Memory B cell (primary cell): ENCODE measurements at regions not wholly inside any gene's neighbourhood (a gene's known extent, or its start where the extent isn't known, plus 50 kb on each side); places are given as distances from the start of the nearest gene placed in this dataset.

Experiments used
- ATAC-seq: fragments of 150-1000 bp; cut with Tn5 transposase; 2 replicates; pipeline ENCODE4 v1.10.0; 2021; ENCODE audit warnings: low read depth, mild to moderate bottlenecking, moderate library complexity
- DNase-seq, 2 donors: peaks; one replicate each; pipeline ENCODE4 v3.0.0; 2022; ENCODE audit warnings: low spot score in 2 of 2
- H3K27ac Mint-ChIP-seq: one replicate; pipeline ENCODE4 v1.8.0; 2022; ENCODE audit warnings: mild to moderate bottlenecking, moderate library complexity, mixed read lengths
- H3K27me3 Mint-ChIP-seq: one replicate; pipeline ENCODE4 v1.8.0; 2022; ENCODE audit warnings: mixed read lengths
- H3K36me3 Mint-ChIP-seq: one replicate; pipeline ENCODE4 v1.8.0; 2022; ENCODE audit warnings: mild to moderate bottlenecking, mixed read lengths
- H3K4me1 Mint-ChIP-seq: one replicate; pipeline ENCODE4 v1.8.0; 2022; ENCODE audit warnings: mixed read lengths
- H3K4me3 Mint-ChIP-seq: one replicate; pipeline ENCODE4 v1.8.0; 2022; ENCODE audit warnings: mild to moderate bottlenecking, moderate library complexity, mixed read lengths
- H3K9me3 Mint-ChIP-seq: one replicate; pipeline ENCODE4 v1.8.0; 2022; ENCODE audit warnings: mixed read lengths

DNA sequence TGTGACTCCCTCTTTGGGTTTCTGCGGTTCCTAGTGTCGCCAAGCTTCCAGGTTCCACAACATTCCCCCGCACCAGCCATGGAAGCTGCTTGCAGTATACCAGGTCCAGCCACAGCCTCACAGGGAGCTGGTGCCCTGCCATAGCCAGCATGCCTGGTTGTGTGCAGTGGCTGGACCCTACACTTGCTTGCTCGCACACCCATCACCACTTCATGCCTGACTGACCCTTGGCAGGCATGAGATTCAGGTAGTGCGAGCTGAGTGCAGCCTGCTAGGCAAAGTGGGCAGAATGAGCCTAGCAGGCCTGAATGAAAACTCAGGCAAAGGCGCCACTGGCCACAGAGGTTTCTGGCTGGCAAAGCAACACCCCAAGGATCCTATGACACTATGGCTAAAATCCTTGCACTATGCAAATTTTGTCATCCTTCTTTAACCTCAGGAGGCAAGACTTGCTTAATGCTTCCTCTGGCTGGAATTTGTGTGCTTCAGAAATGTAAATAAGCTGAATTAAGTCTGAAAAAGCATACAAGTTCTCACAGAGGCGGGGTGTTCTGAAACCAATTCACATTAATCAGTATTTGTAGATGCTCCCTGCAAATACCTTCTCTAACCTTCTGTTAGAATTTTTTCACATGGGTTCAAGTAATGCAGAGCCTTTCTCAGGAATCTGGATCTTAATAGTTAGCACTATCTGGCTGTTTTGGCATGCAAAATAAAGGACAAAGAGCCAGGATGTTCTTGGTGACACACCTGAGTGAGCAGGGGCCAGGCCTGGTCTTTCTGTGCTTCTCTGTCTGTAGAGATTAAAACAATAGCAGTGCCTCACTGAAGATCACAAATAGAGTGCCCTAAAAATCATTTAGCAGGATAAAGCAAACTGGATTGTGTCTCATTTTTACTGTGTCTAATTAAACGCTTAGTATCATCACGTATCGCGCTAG, 256.9 kb downstream of the GPATCH2 start:
- peaks cover 2% of the 10 kb centered on the region for H3K27me3 Mint-ChIP-seq
- H3K4me3 Mint-ChIP-seq: no peak overlapping the region
- DNase-seq: no peak
- H3K36me3 Mint-ChIP-seq: peaks cover 2% of the 10 kb centered on the region
- ATAC-seq: no peak
- peaks cover 4% of the 10 kb centered on the region for H3K4me1 Mint-ChIP-seq
- peaks cover 5% of the 10 kb centered on the region for H3K9me3 Mint-ChIP-seq
- no peak overlapping the region for H3K27ac Mint-ChIP-seq

DNA sequence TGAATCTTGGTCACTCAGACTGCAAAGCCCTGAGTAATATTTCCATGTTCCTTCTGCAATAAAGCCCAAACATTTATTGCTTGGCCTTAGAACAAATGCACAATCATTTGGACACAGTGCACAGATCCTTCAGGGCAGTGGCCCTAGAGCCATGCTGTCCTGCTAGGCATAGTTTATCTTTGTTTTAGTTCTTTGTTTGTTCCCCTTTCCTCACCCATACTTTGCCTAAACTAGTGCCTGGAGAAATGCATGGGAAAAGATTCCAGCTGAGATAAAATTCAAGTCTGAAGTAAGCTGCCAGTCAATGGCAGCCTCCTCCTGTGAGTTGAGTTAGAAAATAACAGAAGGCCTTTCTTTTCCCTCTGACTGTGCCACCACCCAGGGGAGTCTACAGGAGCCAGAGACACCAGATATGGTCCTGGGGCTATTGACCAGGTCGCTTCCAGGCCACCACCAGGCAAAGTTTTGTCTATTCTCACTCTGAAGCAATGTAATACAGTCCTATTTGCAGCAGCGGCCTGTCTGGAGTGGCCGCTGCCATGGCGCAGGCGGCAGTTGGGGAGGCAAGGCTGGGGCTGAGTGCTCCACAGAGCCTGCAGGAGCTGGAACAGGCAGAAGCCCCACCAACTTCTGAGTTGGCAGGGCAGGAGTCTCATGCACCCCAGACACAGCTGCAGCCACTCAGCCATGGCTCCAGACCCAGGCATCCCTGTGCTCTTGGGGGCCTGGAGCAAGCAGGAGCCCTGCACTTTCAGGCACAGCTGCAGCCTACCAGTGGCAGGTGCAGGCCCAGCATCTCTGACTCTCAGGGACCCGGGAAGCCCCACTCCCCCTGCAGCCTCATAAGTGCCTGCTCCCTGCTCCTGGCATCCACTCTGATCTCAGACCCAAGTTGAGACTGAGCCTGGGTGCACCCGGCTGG, 258.6 kb downstream of the GPATCH2 start:
- Mint-ChIP-seq H3K4me3 (no peak overlapping the region), H3K27ac (no peak overlapping the region), H3K36me3 (peaks cover 2% of the 10 kb centered on the region), H3K9me3 (peaks cover 3% of the 10 kb centered on the region), H3K4me1 (peaks cover 4% of the 10 kb centered on the region), H3K27me3 (peaks cover 2% of the 10 kb centered on the region)
- DNase-seq: no peak
- ATAC-seq: no peak

DNA sequence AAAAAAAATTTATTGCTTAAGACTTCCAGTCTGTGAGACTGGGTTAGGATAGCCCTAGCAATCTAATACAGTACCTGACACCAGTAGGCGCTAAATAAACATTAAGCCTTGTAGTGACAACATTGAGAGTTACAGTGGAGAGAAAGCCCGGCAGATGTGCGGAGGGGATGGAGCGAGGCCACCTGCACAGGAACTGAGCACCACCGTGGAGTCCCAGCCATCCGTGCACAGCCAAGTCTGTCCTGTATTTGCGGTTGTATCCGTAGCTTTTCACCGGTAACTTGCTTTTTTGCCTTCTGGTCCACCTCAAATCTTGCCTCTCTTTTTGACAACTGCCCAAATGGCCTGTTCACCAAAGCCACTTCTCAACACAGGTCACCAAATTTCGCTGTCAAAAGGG, 260.1 kb downstream of the GPATCH2 start:
- DNase-seq: no peak
- Mint-ChIP-seq H3K4me1 (peaks cover 4% of the 10 kb centered on the region), H3K9me3 (no peaks in the 10 kb centered on the region), H3K36me3 (no peaks in the 10 kb centered on the region), H3K27me3 (no peaks in the 10 kb centered on the region), H3K27ac (no peak overlapping the region), H3K4me3 (no peak overlapping the region)
- no peak for ATAC-seq

DNA sequence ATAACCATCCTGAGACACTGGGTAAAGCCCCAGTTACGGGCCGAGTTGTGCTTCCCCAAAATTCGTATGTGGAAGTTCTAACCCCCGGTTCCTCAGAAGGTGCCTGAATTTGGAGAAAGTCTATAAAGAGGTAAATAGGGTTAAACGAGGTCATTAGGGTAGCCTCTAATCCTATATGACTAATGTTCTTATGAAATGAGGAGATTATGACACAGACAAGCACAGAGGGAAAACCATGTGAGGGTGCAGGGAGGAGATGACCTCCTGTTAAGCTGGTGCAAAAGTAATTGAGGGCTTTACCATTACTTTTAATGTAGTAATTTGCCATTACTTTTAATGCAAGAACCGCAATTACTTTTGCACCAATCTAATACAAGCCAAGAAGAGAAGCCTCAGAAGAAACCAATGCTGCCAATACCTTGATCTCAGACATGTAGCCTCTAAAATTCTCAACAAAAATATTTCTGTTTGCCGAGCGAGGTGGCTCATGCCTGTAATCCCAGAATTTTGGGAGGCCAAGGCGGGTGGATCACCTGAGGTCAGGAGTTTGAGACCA, 260.8 kb downstream of the GPATCH2 start:
- Mint-ChIP-seq H3K27ac (no peak overlapping the region), H3K9me3 (no peaks in the 10 kb centered on the region), H3K4me1 (peaks cover 4% of the 10 kb centered on the region), H3K4me3 (no peak overlapping the region), H3K36me3 (no peaks in the 10 kb centered on the region), H3K27me3 (no peaks in the 10 kb centered on the region)
- DNase-seq: no peak
- no peak for ATAC-seq

DNA sequence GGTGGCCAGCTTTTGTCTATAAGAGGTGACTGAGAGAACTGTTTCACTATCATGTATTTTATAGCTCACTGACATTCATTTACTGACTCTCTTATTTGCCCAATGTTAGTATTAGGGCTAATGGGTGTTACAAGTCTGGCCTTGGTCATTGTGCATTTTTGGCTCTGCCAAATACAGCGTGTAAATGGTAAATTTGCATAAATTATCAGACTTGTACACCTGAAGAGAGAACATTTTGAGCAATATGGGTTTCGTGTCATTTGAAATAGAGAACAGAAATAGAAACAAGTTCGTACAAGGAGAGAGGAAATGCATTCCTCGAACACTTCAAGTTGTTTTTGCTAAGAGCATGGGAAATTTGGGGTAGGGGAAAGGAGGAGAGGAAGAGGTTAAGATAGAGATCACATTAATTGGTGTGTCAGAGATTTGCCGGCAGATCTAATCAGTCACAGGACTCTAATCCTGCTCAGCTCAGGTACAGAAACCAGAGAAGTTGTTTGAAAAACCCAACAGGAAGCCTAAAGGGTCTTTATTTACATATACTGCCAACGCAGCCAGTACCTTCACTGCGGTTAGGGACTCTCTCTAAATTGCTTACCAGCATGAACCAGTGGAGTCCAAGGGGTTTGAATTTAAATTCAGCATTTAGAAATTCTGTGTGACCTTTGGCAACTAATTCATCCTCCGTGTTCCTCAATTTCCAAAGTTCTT, 261.5 kb downstream of the GPATCH2 start:
- H3K36me3 Mint-ChIP-seq: no peaks in the 10 kb centered on the region
- DNase-seq: no peak
- ATAC-seq: no peak
- H3K9me3 Mint-ChIP-seq: no peaks in the 10 kb centered on the region
- no peak overlapping the region for H3K4me3 Mint-ChIP-seq
- H3K27me3 Mint-ChIP-seq: no peaks in the 10 kb centered on the region
- peaks cover 4% of the 10 kb centered on the region for H3K4me1 Mint-ChIP-seq
- H3K27ac Mint-ChIP-seq: no peak overlapping the region

DNA sequence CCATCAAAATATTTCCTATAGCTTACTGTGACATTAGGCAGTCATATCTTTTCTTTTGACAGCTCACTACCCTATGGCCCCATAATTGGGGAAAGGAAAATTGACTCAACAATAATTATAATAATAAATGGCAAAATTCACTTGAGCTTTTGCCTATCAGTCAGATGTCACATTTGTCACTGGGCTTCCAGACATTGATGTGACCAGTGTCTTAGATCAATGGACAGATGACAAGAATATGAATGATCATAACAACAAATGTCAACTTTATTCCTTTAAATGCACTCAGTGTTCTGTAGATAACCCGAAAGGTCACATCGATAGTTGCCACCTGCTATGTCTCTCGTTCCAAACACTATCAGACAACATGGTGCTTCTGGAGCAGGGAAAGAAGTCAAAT, 266.7 kb downstream of the GPATCH2 start:
- Mint-ChIP-seq H3K27ac (no peak overlapping the region), H3K27me3 (no peaks in the 10 kb centered on the region), H3K4me3 (no peak overlapping the region), H3K36me3 (no peaks in the 10 kb centered on the region), H3K4me1 (peaks cover under 1% of the 10 kb centered on the region), H3K9me3 (no peaks in the 10 kb centered on the region)
- DNase-seq (no peak), ATAC-seq (no peak)

DNA sequence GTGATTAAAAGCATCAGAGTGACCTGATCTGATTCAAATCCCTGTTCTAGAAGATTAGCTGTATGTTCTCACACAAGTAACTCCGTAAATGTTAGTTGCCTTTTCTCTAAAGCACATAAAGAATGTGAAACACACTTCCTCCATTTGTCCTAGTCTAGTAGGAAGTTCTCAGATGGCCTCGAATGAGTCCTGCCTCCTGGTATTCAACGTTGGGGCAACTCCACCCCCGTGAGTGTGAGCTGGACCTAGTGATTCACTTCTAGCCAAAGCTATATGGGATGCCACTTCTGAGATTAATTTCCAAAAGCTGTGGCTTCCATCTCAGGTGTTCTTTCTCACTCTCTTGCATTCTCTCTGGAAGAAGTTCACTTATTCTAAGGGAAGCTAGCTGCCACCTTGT, 267.6 kb downstream of the GPATCH2 start:
- Mint-ChIP-seq H3K4me1 (no peaks in the 10 kb centered on the region), H3K27me3 (no peaks in the 10 kb centered on the region), H3K27ac (no peak overlapping the region), H3K4me3 (no peak overlapping the region), H3K36me3 (no peaks in the 10 kb centered on the region), H3K9me3 (no peaks in the 10 kb centered on the region)
- no peak for ATAC-seq
- DNase-seq: no peak

DNA sequence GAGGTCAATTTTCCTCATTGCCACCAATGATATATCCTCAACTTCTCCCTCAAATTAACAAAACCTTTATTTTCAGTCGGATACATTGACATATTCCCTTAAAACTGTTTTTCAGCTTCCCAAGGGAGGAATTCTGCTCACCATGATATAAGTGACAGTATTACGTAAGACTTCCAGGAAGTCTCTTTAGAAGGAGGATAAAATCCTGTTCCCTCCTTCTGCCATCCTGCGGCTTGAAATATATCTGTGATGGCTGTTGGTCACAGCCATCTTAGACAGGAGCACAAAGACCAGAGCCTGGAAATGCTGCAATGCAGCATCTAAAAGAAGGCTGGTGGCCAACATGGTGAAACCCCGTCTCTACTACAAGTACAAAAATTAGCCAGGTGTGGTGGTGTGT, 270.4 kb downstream of the GPATCH2 start:
- DNase-seq (no peak), ATAC-seq (no peak)
- H3K27ac Mint-ChIP-seq: no peak overlapping the region
- H3K4me3 Mint-ChIP-seq: no peak overlapping the region
- H3K4me1 Mint-ChIP-seq: no peaks in the 10 kb centered on the region
- no peaks in the 10 kb centered on the region for H3K36me3 Mint-ChIP-seq
- no peaks in the 10 kb centered on the region for H3K9me3 Mint-ChIP-seq
- no peaks in the 10 kb centered on the region for H3K27me3 Mint-ChIP-seq

DNA sequence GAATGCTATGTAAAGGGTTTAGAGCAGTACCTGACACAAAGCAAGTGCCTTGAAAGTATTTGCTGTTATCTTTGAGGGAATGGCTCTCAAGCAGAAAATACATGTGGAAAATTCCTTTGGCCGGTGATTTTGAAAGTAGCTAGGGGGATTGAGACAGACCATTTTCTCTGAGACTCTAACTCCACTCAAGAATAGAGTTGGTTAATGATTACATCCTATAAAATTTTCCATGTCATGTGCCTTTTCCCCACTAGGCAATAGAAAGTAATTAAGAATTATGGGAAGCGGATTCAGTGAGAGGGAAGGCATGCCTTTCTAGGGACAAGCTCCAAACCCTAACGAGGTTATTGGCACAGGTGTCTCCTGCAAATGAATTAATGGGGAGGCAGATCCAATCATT, 276.0 kb downstream of the GPATCH2 start:
- Mint-ChIP-seq H3K4me1 (no peaks in the 10 kb centered on the region), H3K27ac (no peak overlapping the region), H3K9me3 (peaks cover 5% of the 10 kb centered on the region), H3K36me3 (no peaks in the 10 kb centered on the region), H3K27me3 (peaks cover 4% of the 10 kb centered on the region), H3K4me3 (no peak overlapping the region)
- no peak for DNase-seq
- no peak for ATAC-seq

DNA sequence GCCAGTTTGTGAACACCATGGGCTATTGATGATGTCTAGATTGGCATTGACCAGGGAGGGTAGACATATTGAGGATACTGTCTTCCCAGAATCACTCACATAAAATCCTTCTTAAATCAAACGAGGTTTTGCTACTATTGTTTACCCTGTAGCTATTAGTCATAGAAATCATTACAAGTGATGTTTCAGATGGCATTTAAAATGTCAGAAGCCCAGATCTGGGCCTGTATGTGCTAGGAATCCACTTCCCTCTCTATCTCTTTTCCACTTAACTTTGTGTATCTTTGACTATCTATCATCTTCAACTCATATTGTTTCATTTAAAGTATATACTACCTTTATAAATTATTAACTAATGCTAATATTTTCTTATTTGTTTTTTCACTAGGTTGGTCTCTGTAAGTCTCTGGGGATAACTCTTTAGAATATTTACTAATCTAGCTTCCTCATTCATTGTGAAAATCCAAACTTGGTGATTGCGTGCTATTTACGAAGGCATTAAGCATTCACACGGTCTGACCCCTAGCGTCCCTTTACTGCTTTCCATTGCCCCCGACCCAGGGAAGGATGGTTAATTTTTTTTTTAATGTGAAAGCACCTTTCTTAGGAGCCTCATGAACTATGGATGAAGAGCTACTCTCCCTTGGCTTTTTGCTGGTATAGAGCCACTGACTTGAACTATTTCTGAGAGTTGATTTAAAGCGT, 281.8 kb downstream of the GPATCH2 start:
- no peak for ATAC-seq
- Mint-ChIP-seq H3K27ac (no peak overlapping the region), H3K9me3 (peaks cover 7% of the 10 kb centered on the region), H3K27me3 (peaks cover 4% of the 10 kb centered on the region), H3K36me3 (no peaks in the 10 kb centered on the region), H3K4me3 (no peak overlapping the region), H3K4me1 (no peaks in the 10 kb centered on the region)
- DNase-seq: no peak

DNA sequence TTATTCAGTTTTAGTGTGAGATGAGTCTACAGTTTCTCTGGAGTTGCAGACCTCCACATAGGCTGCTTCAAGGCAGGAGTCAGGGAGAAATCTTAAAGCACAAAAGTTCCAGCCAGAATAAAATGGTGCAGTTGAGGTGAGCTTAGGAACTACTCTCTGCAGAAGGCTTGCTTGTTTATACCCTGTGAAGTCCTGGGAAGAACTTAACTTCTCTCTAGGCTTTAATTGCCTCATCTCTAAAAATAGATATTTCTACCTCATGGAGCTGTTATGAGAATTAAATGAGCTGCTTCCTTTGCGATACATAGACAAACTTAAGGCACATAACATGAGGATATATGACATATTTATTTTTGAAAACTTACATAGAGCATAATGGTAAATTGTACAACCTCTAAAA, 286.2 kb downstream of the GPATCH2 start:
- no peak for DNase-seq
- Mint-ChIP-seq H3K27ac (no peak overlapping the region), H3K4me3 (no peak overlapping the region), H3K9me3 (peaks cover 2% of the 10 kb centered on the region), H3K4me1 (no peaks in the 10 kb centered on the region), H3K27me3 (peaks cover 2% of the 10 kb centered on the region), H3K36me3 (no peaks in the 10 kb centered on the region)
- no peak for ATAC-seq

DNA sequence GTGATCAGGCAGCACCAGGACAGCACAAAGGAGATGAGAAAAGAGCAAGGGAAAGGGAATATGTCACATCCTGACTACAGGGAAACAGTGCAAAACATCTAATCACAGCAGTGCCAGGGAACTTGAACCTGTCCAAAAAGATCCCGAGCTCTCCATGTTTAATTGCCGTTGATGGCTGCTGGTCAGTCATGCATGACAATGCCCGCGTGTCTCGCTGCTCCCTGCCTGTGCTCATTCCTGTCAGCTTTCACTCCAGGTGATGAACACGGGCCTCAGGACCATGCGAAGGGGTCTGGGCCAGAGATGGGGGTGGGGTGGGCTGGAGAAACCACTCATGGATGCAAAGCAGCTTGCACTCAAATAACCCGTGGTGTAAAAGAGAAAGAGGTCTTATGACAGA, 287.0 kb downstream of the GPATCH2 start:
- no peaks in the 10 kb centered on the region for H3K4me1 Mint-ChIP-seq
- peaks cover 2% of the 10 kb centered on the region for H3K9me3 Mint-ChIP-seq
- ATAC-seq (no peak), DNase-seq (no peak)
- peaks cover 2% of the 10 kb centered on the region for H3K27me3 Mint-ChIP-seq
- H3K36me3 Mint-ChIP-seq: no peaks in the 10 kb centered on the region
- H3K4me3 Mint-ChIP-seq: no peak overlapping the region
- no peak overlapping the region for H3K27ac Mint-ChIP-seq

DNA sequence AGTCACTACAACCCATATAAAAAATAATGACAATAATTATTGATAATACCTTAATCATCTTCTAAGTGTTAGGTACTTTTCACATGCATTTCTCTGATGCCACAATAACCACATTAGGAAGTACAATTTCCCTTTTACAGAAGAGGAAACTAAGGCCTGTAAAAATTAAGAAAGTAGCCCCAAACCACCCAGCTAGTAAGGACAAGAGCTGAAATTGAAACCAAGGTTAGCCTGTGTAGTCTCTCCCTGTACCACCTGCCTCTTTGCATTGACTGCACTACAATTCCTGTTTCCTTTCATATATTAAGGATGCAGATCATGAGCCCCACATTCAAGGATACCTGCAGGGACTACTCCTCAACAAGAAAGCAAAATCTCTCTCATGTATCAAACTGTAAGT, 288.8 kb downstream of the GPATCH2 start:
- Mint-ChIP-seq H3K4me1 (no peaks in the 10 kb centered on the region), H3K27ac (no peak overlapping the region)
- ATAC-seq: no peak

More for the DNA sequence above, 288.8 kb downstream of the GPATCH2 start:
- H3K9me3 Mint-ChIP-seq: peaks cover 2% of the 10 kb centered on the region
- H3K36me3 Mint-ChIP-seq: no peaks in the 10 kb centered on the region
- no peak for DNase-seq
- H3K4me3 Mint-ChIP-seq: no peak overlapping the region
- H3K27me3 Mint-ChIP-seq: peaks cover 2% of the 10 kb centered on the region
